ENCODE measurements at regions not wholly inside any gene's neighbourhood (a gene's known extent, or its start where the extent isn't known, plus 50 kb on each side); places are given as distances from the start of the nearest gene placed in this dataset.

- TF ChIP-seq POLR2A (IDR thresholded peaks at IDR 0.05; ENCODE audit: low read depth, low read length) (no peak), POLR2AphosphoS5 (IDR thresholded peaks at IDR 0.05; ENCODE audit: low read depth, low read length) (no peak)
Measured at GRCh38 chr12:75939016-75939642, 92.4 kb downstream of the PHLDA1 start.

All from GM12892 (cell line).